ENCODE measurements at regions not wholly inside any gene's neighbourhood (a gene's known extent, or its start where the extent isn't known, plus 50 kb on each side); places are given as distances from the start of the nearest gene placed in this dataset.
"Not testable (repeated sequence)": the region's sequence is repeated elsewhere in the genome, so short reads cannot be mapped to it uniquely, and the experiment has no call there.

DNA sequence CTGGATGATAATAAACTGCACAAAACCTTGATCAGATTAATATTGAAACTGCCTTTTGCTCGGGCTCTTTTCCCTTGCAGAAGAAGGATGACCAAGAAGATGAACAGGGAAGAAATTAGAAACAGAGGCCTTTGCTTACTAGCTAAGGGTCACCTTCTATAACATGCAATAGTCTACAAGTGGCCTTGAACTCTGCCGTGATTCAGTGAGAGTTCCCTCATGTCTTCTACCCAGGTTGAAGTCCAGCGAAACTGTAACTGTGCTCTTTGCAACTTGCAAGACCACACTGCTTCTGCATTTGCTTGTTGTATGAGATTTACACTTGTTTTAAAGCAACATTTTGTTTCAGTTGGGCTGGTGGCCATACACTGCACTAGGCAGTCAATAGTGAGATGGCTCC lies 108.4 kb downstream of the IGLL1 start:
- in situ Hi-C loops (cut with HindIII; ENCODE audit: low pct_ligation_motif_present, low pct_unique_long_range_greater_than_20kb, low sequenced_read_pairs), result no loop called here

DNA sequence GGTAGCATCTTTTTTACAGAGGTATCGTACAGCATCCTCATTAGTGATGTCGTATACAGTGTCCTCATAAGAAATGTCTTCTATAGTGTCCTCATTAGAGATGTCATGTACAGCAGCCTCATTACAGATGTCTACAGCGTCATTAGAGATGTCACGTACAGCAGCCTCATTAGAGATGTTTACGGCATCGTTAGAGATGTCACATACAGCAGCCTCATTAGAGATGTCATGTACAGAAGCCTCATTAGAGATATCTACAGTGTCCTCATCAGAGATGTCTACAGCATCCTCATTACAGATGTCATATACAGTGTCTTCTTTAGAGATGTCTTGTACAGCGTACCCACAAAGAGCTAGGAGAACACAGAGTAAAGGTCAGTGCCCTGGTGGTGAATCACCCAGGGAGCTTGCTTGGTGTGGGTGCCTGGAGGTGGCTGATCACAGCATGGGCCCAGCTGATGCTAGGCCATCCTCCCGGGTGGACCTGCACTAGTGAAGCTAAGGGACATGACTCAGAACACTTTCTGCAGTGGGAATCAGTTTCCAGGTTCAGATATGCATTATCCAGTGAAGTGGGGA lies 109.2 kb downstream of the IGLL1 start:
- in situ Hi-C loops (cut with HindIII; ENCODE audit: low pct_ligation_motif_present, low pct_unique_long_range_greater_than_20kb, low sequenced_read_pairs), result no loop called here
- DNase-seq, result no peak

More for the DNA sequence above, 108.4 kb downstream of the IGLL1 start:
- DNase-seq, result no peak

DNA sequence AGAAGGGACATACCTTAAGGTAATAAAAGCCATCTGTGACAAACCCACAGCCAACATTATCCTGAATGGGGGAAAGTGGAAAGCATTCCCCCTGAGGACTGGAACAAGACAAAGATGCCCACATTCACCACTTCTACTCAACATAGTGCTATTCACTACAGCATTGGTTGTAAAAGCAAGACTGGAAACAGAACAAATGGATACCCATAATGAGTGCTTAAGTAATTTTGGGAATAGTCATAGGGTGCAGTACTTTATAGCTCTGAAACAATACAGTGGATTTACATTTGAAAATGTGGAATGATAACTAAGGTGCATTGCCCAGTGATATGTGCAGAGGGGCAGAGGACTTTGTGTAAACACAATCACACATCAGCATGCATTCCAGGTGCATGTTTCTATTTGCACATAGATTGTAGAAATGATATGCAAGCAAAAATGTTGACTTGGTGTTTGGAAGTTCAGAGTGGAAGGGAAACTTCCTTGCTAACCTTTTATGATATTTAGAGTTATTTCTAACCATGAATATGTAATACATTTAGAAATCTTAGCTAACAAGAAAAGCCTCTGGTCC lies 112.3 kb downstream of the IGLL1 start:
- in situ Hi-C loops (cut with HindIII; ENCODE audit: low pct_ligation_motif_present, low pct_unique_long_range_greater_than_20kb, low sequenced_read_pairs), result no loop called here
- DNase-seq, result no peak

DNA sequence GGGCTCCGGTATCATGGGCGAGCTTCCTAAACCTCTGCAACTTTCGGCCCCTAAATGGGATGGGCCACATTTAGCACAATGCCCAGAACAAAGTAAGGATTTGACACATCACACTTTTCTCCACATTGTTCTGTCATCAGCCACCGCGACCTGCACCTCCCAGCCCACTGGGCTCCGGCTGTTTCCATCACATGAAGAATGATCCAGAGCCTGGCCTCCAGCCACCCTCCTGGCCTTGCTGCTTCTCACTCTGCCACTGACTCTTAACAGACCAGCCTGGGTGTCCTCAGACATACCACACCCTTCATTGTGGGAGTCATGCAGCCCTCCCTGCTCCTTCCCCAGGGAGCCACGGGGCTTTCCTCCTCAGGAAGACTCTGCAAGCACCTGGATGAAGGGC lies 113.7 kb downstream of the IGLL1 start:
- DNase-seq, result no peak
- in situ Hi-C loops (cut with HindIII; ENCODE audit: low pct_ligation_motif_present, low pct_unique_long_range_greater_than_20kb, low sequenced_read_pairs), result no loop called here

DNA sequence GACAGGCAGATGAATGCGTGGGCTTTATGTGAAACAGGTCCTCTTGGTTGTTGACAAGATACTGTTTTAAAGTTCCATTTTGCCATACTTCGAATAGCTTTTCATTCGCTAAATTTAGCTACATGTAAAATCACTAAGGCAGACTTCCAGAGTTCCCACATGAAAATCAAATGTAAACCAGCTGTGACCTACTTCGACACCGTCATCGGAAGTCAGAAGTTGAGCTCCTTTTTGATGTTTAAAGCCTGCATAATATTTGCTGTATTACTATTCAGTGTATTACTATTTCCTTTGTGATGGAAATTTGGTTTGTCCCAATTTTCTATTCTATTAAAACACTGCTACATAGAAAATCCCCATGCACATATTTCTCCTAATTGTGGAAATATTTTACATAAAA lies 115.3 kb downstream of the IGLL1 start:
- DNase-seq; in situ Hi-C loops (cut with HindIII; ENCODE audit: low pct_ligation_motif_present, low pct_unique_long_range_greater_than_20kb, low sequenced_read_pairs): not testable (repeated sequence)

DNA sequence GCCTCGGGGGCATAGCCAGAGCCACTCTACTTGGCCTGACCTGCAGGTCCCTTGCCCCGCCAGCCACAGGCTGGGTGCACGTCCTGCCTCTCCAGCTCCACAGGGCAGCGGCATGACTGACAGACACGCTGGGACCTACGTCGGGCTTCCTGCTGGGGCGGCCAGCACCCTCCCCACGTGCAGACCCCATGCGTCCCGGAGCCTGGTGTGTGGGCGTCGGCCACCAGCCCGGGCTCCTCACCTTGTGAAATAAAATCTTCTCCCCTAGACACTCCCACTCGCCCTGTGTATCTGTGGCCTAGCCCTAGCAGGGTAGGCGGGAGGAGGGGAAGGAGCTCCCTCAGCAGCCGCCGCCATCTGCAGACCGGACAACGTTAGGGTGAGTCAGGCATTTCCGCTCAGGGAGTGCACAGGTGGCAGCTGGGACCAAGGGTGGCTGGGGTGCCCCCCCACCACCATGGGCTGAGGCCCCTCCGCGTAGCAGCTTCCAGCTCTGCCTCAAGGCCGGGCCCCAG lies 119.5 kb downstream of the IGLL1 start:
- in situ Hi-C loops (cut with HindIII; ENCODE audit: low pct_ligation_motif_present, low pct_unique_long_range_greater_than_20kb, low sequenced_read_pairs); DNase-seq: not testable (repeated sequence)

DNA sequence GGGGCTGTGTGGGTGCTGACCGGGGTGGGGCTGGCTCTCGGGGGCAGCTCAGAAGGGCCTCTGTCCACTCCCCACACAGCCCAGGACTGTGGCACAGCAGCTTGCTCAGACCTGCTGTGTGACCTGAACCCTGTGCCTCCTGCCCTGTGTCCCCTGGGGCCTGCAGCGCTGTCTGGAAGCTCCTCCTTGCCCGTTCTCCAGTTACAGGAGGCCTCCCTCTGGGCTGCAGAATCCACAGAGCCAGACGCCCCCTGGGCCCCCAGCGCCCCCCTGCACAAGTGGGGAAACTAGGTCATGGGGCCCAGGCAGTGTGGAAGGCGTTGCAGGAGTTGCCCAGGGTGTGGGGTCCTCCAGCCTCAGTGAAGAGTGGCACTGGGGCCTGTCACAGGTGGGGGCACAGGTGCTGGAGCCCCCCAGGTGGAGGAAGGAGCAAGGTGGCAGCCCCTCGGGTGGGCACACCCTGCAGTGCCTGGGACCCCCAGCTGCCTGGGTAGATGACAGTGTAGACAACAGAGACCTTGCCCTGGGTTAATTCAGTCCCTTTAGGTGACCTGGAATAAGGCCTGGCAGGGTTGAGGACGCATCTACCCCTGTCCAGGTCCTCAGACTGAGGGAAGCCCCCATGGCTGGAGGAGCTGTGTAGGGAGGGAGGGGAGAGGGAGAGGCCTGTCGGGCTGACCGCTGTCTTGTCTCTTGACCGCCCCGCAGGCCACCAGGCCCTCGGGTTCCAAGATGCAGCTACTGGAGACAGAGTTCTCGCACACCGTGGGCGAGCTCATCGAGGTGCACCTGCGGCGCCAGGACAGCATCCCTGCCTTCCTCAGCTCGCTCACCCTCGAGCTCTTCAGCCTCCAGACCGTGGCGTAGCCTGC lies 120.2 kb downstream of the IGLL1 start:
- in situ Hi-C loops (cut with HindIII; ENCODE audit: low pct_ligation_motif_present, low pct_unique_long_range_greater_than_20kb, low sequenced_read_pairs); DNase-seq: not testable (repeated sequence)

DNA sequence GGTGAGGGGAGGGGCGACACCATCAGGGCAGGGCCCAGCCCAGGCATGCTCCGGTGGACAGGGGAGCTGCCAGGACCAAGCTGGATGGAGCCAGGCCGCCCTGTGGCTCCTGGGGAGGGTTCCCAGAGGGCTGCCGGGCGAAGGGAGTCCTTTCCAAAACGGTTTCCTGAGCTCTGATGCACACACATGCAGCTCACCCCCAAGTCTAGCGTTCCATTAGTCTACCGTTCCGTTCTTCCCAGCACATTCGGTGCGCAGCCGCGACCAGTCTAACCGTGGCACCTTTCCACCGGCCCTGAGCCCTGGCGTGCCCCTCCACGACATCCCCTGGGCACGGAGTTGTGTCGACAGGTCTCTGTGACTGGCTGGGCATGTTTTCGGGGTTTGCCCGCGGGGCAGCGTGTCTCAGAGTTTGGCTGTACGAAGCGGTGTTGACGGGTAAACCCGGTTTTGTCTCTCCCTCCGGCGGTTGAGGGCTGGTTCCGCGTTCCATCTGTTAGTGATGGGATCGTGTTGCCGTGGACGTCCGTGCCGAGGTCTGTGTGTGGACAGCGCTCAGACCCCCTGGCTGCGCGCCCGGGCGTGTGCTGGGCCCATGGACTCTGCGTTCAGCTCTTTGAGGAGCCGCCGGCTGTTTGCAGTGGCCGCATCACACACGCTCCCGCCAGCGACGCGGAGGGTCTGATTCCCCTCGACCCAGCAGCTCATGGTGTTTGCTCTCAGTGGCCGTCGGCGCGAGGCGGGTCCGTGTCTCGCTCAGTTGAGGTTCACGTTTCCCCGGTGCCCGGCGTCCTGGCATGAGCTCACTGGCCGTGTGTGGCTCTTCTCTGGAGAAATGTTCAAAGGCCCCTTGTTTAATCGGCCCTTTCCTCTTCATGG lies 121.2 kb downstream of the IGLL1 start:
- in situ Hi-C loops (cut with HindIII; ENCODE audit: low pct_ligation_motif_present, low pct_unique_long_range_greater_than_20kb, low sequenced_read_pairs), result no loop called here
- no peak for DNase-seq

DNA sequence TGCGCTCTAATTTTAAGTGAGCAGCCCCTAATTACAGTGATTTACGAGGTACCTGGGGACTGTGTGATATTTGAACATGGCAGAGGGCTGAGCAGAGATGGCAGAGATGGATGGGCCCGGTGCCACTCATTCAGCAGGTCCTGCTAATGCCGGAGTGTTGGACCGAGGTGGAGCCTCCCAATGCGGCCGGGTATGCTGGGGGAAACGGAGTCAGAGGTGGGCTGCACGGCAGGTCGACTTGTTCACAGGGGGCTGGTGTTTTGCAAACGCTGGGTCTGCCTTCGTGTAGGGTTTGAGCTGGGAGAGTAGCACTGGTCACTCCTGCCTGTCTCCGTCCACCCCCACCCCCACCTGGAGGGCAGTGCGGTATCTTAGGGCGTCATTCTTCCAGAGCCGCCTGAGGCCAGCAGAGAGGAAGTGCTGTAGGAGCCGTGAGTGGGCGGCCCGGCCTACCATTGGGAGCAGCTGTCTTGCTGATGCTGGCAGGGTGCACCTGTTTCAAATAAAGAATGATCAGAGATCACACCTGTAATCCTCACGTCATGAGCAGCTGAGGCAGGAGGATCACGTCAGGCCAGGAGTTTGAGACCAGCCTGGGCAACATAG lies 122.6 kb downstream of the IGLL1 start:
- in situ Hi-C loops (cut with HindIII; ENCODE audit: low pct_ligation_motif_present, low pct_unique_long_range_greater_than_20kb, low sequenced_read_pairs), result no loop called here
- no peak for DNase-seq

DNA sequence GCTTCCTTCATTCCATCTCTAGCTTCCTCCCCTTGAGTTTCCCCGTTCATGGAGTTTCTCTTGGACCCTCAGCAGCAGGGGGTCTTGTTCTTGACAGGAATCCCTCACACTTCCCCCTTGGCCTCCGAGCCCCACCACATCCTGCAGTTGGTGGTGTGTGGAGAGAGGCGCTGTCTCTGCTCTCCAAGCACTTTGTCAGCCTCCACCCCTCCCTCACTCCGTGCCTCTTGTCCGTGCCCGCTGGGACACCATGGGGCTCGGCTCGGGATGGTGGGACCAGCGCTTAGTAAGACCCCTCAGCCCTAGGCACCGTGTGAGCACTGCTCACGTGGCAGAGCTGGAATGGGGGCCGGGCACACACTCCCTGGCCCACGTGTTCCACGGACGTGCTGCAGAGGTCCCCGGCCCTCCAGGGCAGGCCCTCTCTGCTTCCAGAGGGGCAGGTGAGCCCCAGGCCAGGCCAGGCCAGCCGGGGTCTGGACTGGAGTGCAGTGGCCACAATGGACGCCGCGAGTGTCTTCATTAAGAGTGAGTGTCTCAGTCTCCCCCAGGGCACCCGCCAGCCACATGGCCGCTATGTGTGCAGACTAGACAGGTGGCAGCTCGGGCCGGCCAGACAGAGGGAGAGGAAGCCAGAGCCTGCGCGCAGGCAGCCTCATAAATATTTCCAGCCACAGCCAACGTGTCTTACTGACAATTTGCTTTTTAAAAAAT lies 123.3 kb downstream of the IGLL1 start:
- DNase-seq; in situ Hi-C loops (cut with HindIII; ENCODE audit: low pct_ligation_motif_present, low pct_unique_long_range_greater_than_20kb, low sequenced_read_pairs): not testable (repeated sequence)

DNA sequence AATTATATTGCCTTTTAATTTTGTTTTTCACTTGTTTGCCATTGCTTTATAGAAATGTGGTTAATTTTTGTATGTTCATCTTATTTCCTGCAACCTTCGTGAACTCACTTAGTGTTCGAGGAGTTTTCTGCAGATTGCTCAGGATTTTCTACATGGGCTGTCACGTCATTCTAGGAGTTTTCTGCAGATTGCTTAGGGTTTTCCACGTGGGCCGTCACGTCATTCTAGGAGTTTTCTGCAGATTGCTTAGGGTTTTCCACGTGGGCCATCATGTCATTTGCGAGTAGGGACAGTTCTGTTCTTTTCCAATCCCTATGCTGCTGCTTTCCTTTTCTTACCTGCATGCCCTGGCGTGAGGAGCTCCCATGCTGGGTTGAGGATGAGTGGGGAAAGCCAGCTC lies 125.7 kb downstream of the IGLL1 start:
- in situ Hi-C loops (cut with HindIII; ENCODE audit: low pct_ligation_motif_present, low pct_unique_long_range_greater_than_20kb, low sequenced_read_pairs); DNase-seq: not testable (repeated sequence)

DNA sequence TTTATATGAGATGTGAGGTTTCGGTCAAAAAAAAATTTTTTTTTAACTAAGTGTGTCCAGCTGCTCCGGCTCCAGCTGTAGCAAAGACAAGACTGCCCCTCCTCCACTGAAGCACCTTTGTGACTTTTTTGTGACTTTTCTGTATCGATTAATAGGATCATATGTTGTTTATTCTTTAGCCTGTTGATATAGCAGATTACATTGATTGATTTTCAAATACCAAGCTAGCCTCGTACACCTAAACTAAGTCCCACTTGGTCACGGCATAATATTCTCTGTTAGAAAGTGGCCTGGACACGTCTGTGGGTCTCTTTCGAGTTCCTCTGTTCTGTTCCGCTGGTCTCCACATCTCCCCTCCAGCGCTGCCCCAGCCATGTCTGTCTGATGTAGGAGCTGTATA lies 126.8 kb downstream of the IGLL1 start:
- no peak for DNase-seq
- in situ Hi-C loops (cut with HindIII; ENCODE audit: low pct_ligation_motif_present, low pct_unique_long_range_greater_than_20kb, low sequenced_read_pairs), result no loop called here

DNA sequence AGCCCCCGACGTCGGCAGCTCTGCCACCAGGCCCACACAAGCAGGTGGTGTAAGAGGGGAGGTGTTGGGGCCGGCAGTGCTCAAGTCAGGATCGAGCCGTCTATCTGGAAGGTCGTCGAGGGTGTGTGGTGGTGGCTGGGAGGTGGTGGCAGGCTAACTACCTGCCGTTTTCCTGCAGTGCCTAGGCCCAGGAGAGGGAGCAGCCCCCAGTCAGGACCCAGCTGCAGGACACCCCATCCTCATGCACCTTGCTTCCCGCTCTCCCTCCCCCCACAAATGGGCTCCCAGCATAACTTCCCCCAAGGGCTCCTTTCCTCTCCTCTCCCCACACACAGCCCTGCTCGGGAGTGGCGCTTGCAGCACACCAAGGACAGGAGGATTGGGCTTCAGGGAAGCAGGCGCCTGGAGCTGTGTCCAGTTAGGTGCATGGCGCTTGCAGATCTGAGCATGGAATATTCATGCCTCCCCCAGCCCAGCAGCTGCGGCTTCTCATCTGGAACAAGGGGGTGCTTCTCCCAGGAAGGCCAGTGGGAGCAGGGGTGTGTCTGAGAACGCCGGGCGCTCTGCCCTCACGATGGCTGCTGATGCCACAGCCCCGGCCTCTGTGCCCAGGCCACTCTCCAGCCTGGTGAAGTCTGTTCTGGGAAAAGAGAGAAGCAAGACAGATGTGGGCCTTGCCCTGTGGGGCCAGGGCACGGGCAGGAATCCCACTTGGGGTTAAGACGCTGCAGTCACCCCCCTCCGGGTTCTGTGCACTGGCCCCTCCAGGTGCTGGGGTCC lies 127.7 kb downstream of the IGLL1 start:
- in situ Hi-C loops (cut with HindIII; ENCODE audit: low pct_ligation_motif_present, low pct_unique_long_range_greater_than_20kb, low sequenced_read_pairs), result no loop called here
- DNase-seq, result no peak

DNA sequence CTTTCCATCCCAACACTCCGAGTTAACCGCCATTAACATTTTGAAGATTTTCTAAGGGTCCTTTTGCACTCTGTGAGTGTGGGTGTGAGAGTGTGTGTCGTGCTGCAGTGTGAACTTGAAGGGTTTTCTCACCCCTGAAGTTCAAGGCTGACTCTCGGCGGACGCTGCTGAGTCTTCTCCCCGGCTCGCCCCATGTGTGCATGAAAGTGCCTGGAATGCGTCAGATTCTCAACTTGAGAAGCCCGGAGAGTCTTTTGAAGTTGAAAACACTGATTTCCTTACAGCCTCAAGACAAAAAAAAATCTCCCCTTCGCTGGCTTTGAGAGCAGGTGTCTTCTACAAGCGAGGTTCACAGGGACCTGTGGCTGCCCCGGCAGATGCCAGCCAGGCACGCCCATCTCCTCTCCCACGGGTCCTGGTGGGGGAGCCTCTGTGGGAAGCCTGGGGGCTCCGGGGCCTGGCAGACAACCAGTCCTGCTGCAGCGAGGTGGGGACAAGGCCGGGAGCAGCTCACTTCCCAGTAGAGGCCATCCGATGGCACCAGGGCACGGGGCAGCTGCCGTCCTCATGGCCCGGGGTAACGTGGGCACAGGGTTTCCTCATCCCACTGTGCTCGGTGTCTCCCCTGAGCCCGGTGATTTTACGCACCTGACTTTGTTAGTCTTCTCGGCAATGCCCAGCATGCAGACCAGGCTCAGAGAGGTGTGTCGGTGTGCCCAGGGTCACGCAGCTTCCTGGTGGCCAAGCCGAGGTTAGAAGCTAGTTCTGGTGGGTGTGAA lies 128.4 kb downstream of the IGLL1 start:
- in situ Hi-C loops (cut with HindIII; ENCODE audit: low pct_ligation_motif_present, low pct_unique_long_range_greater_than_20kb, low sequenced_read_pairs); DNase-seq: not testable (repeated sequence)

DNA sequence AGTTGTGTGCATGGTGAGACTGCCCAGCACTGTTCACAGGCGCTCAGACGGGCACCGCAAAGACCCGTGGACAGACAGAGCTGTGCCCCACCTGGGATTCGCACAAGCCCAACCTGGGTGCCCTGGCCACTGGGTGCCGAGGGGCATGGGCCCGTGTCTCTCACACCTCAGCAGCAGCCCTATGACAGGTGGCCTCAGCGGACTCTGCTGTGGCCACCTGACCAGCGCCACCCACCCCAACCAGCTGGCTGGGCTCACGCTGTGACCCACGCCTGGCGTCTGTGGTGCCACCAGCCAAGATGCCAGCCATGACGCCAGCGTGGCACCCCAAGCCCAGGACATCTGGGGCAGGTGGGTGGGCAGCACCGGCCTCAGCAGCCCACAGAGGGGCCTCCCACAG lies 129.3 kb downstream of the IGLL1 start:
- DNase-seq; in situ Hi-C loops (cut with HindIII; ENCODE audit: low pct_ligation_motif_present, low pct_unique_long_range_greater_than_20kb, low sequenced_read_pairs): not testable (repeated sequence)

DNA sequence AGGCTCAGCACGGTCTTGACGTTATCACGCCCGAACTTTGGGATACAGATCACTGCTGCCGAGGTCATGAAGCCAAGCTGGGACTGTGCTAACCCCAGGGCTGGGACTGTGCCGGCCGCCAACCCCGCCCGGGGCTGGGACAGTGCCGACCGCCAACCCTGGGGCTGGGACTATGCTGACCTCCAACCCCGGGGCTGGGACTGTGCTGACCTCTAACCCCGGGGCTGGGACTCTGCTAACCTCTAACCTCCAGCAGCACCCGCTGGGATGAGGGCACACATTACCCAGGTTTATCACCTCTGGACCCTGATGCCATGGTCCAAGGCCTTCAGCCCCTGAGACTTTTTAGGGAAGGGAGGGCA lies 129.7 kb downstream of the IGLL1 start:
- DNase-seq, result no peak
- in situ Hi-C loops (cut with HindIII; ENCODE audit: low pct_ligation_motif_present, low pct_unique_long_range_greater_than_20kb, low sequenced_read_pairs), result no loop called here

Data from ACHN (cell line).